CD14-positive monocyte (primary cell): ENCODE measurements at regions not wholly inside any gene's neighbourhood (a gene's known extent, or its start where the extent isn't known, plus 50 kb on each side); places are given as distances from the start of the nearest gene placed in this dataset.

Experiments used
- DNase-seq, 3 donors: peaks; one replicate each; pipeline ENCODE4 v3.0.0-alpha.2; 2011 to 2022
- H2AFZ ChIP-seq: 2 replicates; pipeline ENCODE4 v1.6.0; 2012; ENCODE audit warnings: mild to moderate bottlenecking, low read depth, low read length, inconsistent platforms; ENCODE audit not compliant: insufficient read depth, poor library complexity, severe bottlenecking
- H3K27ac ChIP-seq, 2 donors: 1 replicate in 1 of 2; 2 replicates in 1 of 2; pipeline ENCODE4 v1.5.1; 2012 to 2013; ENCODE audit warnings: low read length in 2 of 2, control low read depth in 1 of 2, inconsistent platforms in 1 of 2, low read depth in 1 of 2, mild to moderate bottlenecking in 1 of 2
- H3K27me3 ChIP-seq, 2 donors: one replicate each; pipeline versions ENCODE4 v1.6.0 to v1.6.1; 2011 to 2013; ENCODE audit warnings: low read length in 2 of 2; ENCODE audit not compliant: control insufficient read depth in 2 of 2, insufficient read depth in 2 of 2
- H3K36me3 ChIP-seq, 2 donors: replicated peaks in 1 of 2; 1 replicate in 1 of 2; 2 replicates in 1 of 2; pipeline versions ENCODE4 v1.5.1 to v1.6.1; 2012 to 2013; ENCODE audit warnings: low read length in 2 of 2, control low read depth in 1 of 2, inconsistent platforms in 1 of 2, mild to moderate bottlenecking in 1 of 2; ENCODE audit not compliant: insufficient read depth in 2 of 2, control insufficient read depth in 1 of 2
- H3K4me1 ChIP-seq, 2 donors: 1 replicate in 1 of 2; 2 replicates in 1 of 2; pipeline versions ENCODE4 v1.5.1 to v1.6.1; 2012 to 2013; ENCODE audit warnings: low read length in 2 of 2, control low read depth in 1 of 2, inconsistent platforms in 1 of 2, mild to moderate bottlenecking in 1 of 2, moderate library complexity in 1 of 2; ENCODE audit not compliant: insufficient read depth in 2 of 2, control insufficient read depth in 1 of 2
- H3K4me2 ChIP-seq: replicated peaks from 2 replicates; pipeline ENCODE3; 2012; ENCODE audit warnings: low read length, moderate library complexity, mild to moderate bottlenecking; ENCODE audit not compliant: poor library complexity, severe bottlenecking; ENCODE audit errors: extremely low read depth
- H3K4me3 ChIP-seq, 3 experiments: fragments of 200-600 bp in 1 of 3; sonication (generic) in 1 of 3; replicated peaks in 1 of 3; 1 replicate in 2 of 3; 2 replicates in 1 of 3; pipeline ENCODE4 v1.5.1; 2011 to 2013; ENCODE audit warnings: low read length in 3 of 3, mild to moderate bottlenecking in 3 of 3, control low read depth in 2 of 3, low read depth in 2 of 3, inconsistent platforms in 1 of 3, moderate library complexity in 1 of 3
- H3K79me2 ChIP-seq: 2 replicates; pipeline ENCODE4 v1.6.0; 2012; ENCODE audit warnings: mild to moderate bottlenecking, control low read depth, inconsistent platforms, low read length, moderate library complexity; ENCODE audit not compliant: insufficient read depth
- H3K9ac ChIP-seq: 2 replicates; pipeline ENCODE4 v1.6.0; 2017; ENCODE audit warnings: low read length, mild to moderate bottlenecking; ENCODE audit not compliant: insufficient read depth, poor library complexity, severe bottlenecking
- H3K9me3 ChIP-seq, 2 donors: replicated peaks in 1 of 2; 1 replicate in 1 of 2; 2 replicates in 1 of 2; pipeline versions ENCODE4 v1.5.1 to v1.6.1; 2012 to 2013; ENCODE audit warnings: low read length in 2 of 2, control low read depth in 1 of 2; ENCODE audit not compliant: control insufficient read depth in 1 of 2, insufficient read depth in 1 of 2
- H4K20me1 ChIP-seq: 2 replicates; pipeline ENCODE4 v1.6.0; 2012; ENCODE audit warnings: mild to moderate bottlenecking, low read length, control low read depth, moderate library complexity; ENCODE audit not compliant: insufficient read depth
- H3K27ac Mint-ChIP-seq, 7 donors: one replicate each; pipeline ENCODE4 v1.8.0; 2020; ENCODE audit warnings: mild to moderate bottlenecking in 7 of 7, mixed read lengths in 7 of 7, moderate library complexity in 6 of 7, inconsistent platforms in 2 of 7
- H3K27me3 Mint-ChIP-seq, 3 donors: one replicate each; pipeline ENCODE4 v1.8.0; 2021 to 2022; ENCODE audit warnings: low read depth in 3 of 3, mild to moderate bottlenecking in 3 of 3, mixed read lengths in 3 of 3, moderate library complexity in 3 of 3, inconsistent platforms in 1 of 3
- H3K36me3 Mint-ChIP-seq, 2 donors: one replicate each; pipeline ENCODE4 v1.8.0; 2020; ENCODE audit warnings: mixed read lengths in 2 of 2, inconsistent platforms in 1 of 2, mild to moderate bottlenecking in 1 of 2
- H3K4me1 Mint-ChIP-seq: one replicate; pipeline ENCODE4 v1.8.0; 2020; ENCODE audit warnings: mild to moderate bottlenecking, mixed read lengths
- H3K4me3 Mint-ChIP-seq, 2 donors: one replicate each; pipeline ENCODE4 v1.8.0; 2020; ENCODE audit warnings: mild to moderate bottlenecking in 2 of 2, mixed read lengths in 2 of 2, moderate library complexity in 1 of 2
- H3K9me3 Mint-ChIP-seq, 7 donors: one replicate each; pipeline ENCODE4 v1.8.0; 2020 to 2022; ENCODE audit warnings: mixed read lengths in 7 of 7, mild to moderate bottlenecking in 6 of 7, moderate library complexity in 6 of 7, inconsistent platforms in 2 of 7
- CTCF ChIP-seq: fragments of 200-600 bp; IDR thresholded peaks from one replicate; pipeline ENCODE4 v1.8.0; 2022; ENCODE audit warnings: antibody characterized with exemption, mild to moderate bottlenecking
- WGBS: methylation state at CpG from one replicate; pipeline ENCODE4 v1.1.5; 2013; ENCODE audit warnings: missing lambda C conversion rate; ENCODE audit not compliant: insufficient coverage; 5-methylcytosine and 5-hydroxymethylcytosine counted together
- intact Hi-C, 2 donors: fragments of 100-400 bp; cut with micrococcal nuclease; formaldehyde crosslinking; loops; one replicate each; pipeline versions ENCODE4 v1.15.0 to v1.15.1; 2023

GRCh38 chr9:75602060-75602459, 288.4 kb upstream of the PCSK5 start:
- no peak overlapping the region for H3K27ac Mint-ChIP-seq
- intact Hi-C loops, result no loop called here

GRCh38 chr9:75604661-75605060, 285.8 kb upstream of the PCSK5 start:
- Histone ChIP-seq H3K9me3 (no peaks in the 10 kb centered on the region), H2AFZ (no peak overlapping the region), H4K20me1 (no peaks in the 10 kb centered on the region), H3K79me2 (no peaks in the 10 kb centered on the region), H3K36me3 (no peaks in the 10 kb centered on the region), H3K27me3 (no peaks in the 10 kb centered on the region), H3K27ac (peak overlapping the region in 1 of 2 donors; percentile 68), H3K4me2 (peak overlapping the region; percentile 24), H3K9ac (no peak overlapping the region), H3K4me3 (peak overlapping the region in 1 of 3 experiments; percentile 42), H3K4me1 (peaks cover 21 to 27% of the 10 kb centered on the region in 2 donors)
- no peaks in the 10 kb centered on the region for H3K36me3 Mint-ChIP-seq
- DNase-seq, result peak; percentile 69 to 80 (median 71)
- H3K4me3 Mint-ChIP-seq, result peak overlapping the region in 1 of 2 donors; percentile 56
- peak overlapping the region; percentile 2 to 88 (median 78) for H3K27ac Mint-ChIP-seq
- H3K9me3 Mint-ChIP-seq, result peaks cover 0 to 8% (median 0%) of the 10 kb centered on the region in 7 donors
- intact Hi-C loops, result no loop called here
- peaks cover 37% of the 10 kb centered on the region for H3K4me1 Mint-ChIP-seq
- no peak for TF ChIP-seq CTCF
- WGBS, result no CpG with 5 or more reads among the region's 2 CpGs
- H3K27me3 Mint-ChIP-seq, result peaks cover 0 to 3% (median 0%) of the 10 kb centered on the region in 3 donors

More at GRCh38 chr9:75602060-75602459, 288.4 kb upstream of the PCSK5 start:
- Histone ChIP-seq H3K4me3 (no peak overlapping the region), H3K9ac (no peak overlapping the region), H3K4me1 (peaks cover 21 to 27% of the 10 kb centered on the region in 2 donors), H3K4me2 (no peak overlapping the region), H3K9me3 (no peaks in the 10 kb centered on the region), H2AFZ (no peak overlapping the region), H3K36me3 (no peaks in the 10 kb centered on the region), H3K79me2 (no peaks in the 10 kb centered on the region), H3K27ac (no peak overlapping the region), H4K20me1 (no peaks in the 10 kb centered on the region), H3K27me3 (no peaks in the 10 kb centered on the region)
- 100% methylated on average over 1 of the region's 4 CpGs for WGBS
- H3K4me3 Mint-ChIP-seq, result no peak overlapping the region
- H3K36me3 Mint-ChIP-seq, result no peaks in the 10 kb centered on the region
- peaks cover 32% of the 10 kb centered on the region for H3K4me1 Mint-ChIP-seq
- H3K27me3 Mint-ChIP-seq, result peaks cover 0 to 3% (median 0%) of the 10 kb centered on the region in 3 donors
- DNase-seq, result no peak
- TF ChIP-seq CTCF, result no peak
- H3K9me3 Mint-ChIP-seq, result peaks cover 0 to 5% (median 0%) of the 10 kb centered on the region in 7 donors
